ENCODE measurements at regions not wholly inside any gene's neighbourhood (a gene's known extent, or its start where the extent isn't known, plus 50 kb on each side); places are given as distances from the start of the nearest gene placed in this dataset.
"Not testable (repeated sequence)": the region's sequence is repeated elsewhere in the genome, so short reads cannot be mapped to it uniquely, and the experiment has no call there.

- H3K9me3 ChIP-seq (ENCODE audit: severe bottlenecking): no peaks in the 10 kb centered on the region
- no peak for TF ChIP-seq CTCF (IDR thresholded peaks at IDR 0.05; ENCODE audit: poor library complexity, severe bottlenecking)
- H3K4me3 ChIP-seq (ENCODE audit: severe bottlenecking): no peak overlapping the region
- no peak overlapping the region for H3K27ac ChIP-seq (ENCODE audit: poor library complexity, severe bottlenecking)
- H3K27me3 ChIP-seq (ENCODE audit: insufficient read depth, poor library complexity, severe bottlenecking): no peaks in the 10 kb centered on the region
- no peaks in the 10 kb centered on the region for H3K36me3 ChIP-seq (ENCODE audit: low read depth)
- peaks cover 2% of the 10 kb centered on the region for H3K4me1 ChIP-seq (ENCODE audit: insufficient read depth, poor library complexity, severe bottlenecking)
- ATAC-seq (ENCODE audit: low read depth) (no peak), DNase-seq (ENCODE audit: low spot score) (no peak)
Observed at GRCh38 chrY:7496001-7496400, 584.4 kb upstream of the AMELY start.

- not testable (repeated sequence) for ATAC-seq (ENCODE audit: low read depth); H3K27me3 ChIP-seq (ENCODE audit: insufficient read depth, poor library complexity, severe bottlenecking); H3K36me3 ChIP-seq (ENCODE audit: low read depth); DNase-seq (ENCODE audit: low spot score); H3K4me3 ChIP-seq (ENCODE audit: severe bottlenecking); H3K4me1 ChIP-seq (ENCODE audit: insufficient read depth, poor library complexity, severe bottlenecking); H3K9me3 ChIP-seq (ENCODE audit: severe bottlenecking); H3K27ac ChIP-seq (ENCODE audit: poor library complexity, severe bottlenecking)
Observed at GRCh38 chrY:7484455-7485285, 573.1 kb upstream of the AMELY start.

- Histone ChIP-seq H3K27ac (ENCODE audit: poor library complexity, severe bottlenecking) (peak overlapping the region; percentile 21), H3K4me1 (ENCODE audit: insufficient read depth, poor library complexity, severe bottlenecking) (peaks cover 26% of the 10 kb centered on the region), H3K9me3 (ENCODE audit: severe bottlenecking) (no peaks in the 10 kb centered on the region), H3K27me3 (ENCODE audit: insufficient read depth, poor library complexity, severe bottlenecking) (no peaks in the 10 kb centered on the region), H3K4me3 (ENCODE audit: severe bottlenecking) (no peak overlapping the region), H3K36me3 (ENCODE audit: low read depth) (no peaks in the 10 kb centered on the region)
- no peak for ATAC-seq (ENCODE audit: low read depth)
- DNase-seq (ENCODE audit: low spot score): no peak
- peak; percentile 24 for TF ChIP-seq CTCF (IDR thresholded peaks at IDR 0.05; ENCODE audit: poor library complexity, severe bottlenecking)
Observed at GRCh38 chrY:7471976-7472375, 560.4 kb upstream of the AMELY start.

- TF ChIP-seq CTCF (IDR thresholded peaks at IDR 0.05; ENCODE audit: poor library complexity, severe bottlenecking): no peak
- Histone ChIP-seq H3K27ac (ENCODE audit: poor library complexity, severe bottlenecking) (peak overlapping the region; percentile 98), H3K9me3 (ENCODE audit: severe bottlenecking) (no peaks in the 10 kb centered on the region), H3K4me3 (ENCODE audit: severe bottlenecking) (no peak overlapping the region), H3K27me3 (ENCODE audit: insufficient read depth, poor library complexity, severe bottlenecking) (no peaks in the 10 kb centered on the region), H3K36me3 (ENCODE audit: low read depth) (no peaks in the 10 kb centered on the region), H3K4me1 (ENCODE audit: insufficient read depth, poor library complexity, severe bottlenecking) (peaks cover 38% of the 10 kb centered on the region)
- ATAC-seq (ENCODE audit: low read depth) (no peak), DNase-seq (ENCODE audit: low spot score) (no peak)
Observed at GRCh38 chrY:7470037-7470436, 558.5 kb upstream of the AMELY start.

- Histone ChIP-seq H3K27me3 (ENCODE audit: insufficient read depth, poor library complexity, severe bottlenecking) (no peaks in the 10 kb centered on the region), H3K9me3 (ENCODE audit: severe bottlenecking) (no peaks in the 10 kb centered on the region), H3K36me3 (ENCODE audit: low read depth) (no peaks in the 10 kb centered on the region), H3K4me1 (ENCODE audit: insufficient read depth, poor library complexity, severe bottlenecking) (peaks cover 42% of the 10 kb centered on the region), H3K27ac (ENCODE audit: poor library complexity, severe bottlenecking) (peak overlapping the region; percentile 98), H3K4me3 (ENCODE audit: severe bottlenecking) (no peak overlapping the region)
- DNase-seq (ENCODE audit: low spot score): no peak
- no peak for TF ChIP-seq CTCF (IDR thresholded peaks at IDR 0.05; ENCODE audit: poor library complexity, severe bottlenecking)
- peak; percentile 74 for ATAC-seq (ENCODE audit: low read depth)
Observed at GRCh38 chrY:7468951-7469745, 557.6 kb upstream of the AMELY start.

Measured in RWPE2 (cell line).